ENCODE measurements at regions not wholly inside any gene's neighbourhood (a gene's known extent, or its start where the extent isn't known, plus 50 kb on each side); places are given as distances from the start of the nearest gene placed in this dataset.

DNA sequence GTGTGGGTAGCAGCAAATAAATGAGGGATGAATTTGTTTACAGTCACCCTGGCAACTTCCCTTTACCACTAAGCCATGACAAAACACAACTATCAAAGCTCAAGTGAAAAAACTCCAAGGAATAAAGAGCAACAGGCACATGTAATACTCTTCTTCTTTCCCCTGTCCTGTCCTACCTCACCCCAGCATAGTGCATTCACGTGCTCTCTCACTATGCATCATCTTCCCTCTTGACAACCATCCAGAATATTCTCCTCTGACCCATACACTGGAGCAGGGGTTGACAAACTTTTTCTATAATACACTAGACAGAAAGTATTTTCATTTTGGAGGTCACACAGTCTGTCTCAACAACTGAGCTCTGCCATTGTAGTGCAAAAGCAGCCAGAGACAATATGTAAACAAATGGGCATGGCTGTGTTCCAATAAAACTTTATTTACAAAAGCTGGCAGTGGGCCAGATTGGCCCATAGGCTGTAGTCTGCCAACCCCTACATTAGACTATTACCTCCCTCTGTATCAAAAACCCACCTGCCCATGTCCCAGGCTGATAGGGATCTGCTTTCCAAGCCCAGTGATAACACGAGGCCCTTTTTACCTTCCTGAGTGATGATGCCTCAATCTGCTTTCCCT is 354.5 kb downstream of the FGFR2 start:
- peaks cover 0 to 8% of the 10 kb centered on the region in 2 experiments; a peak in 1 of 4 replicates for H3K4me1 ChIP-seq (ENCODE audit: control insufficient read depth in 1 of 2, insufficient read depth in 2 of 2, low read length in 2 of 2)
- DNase-seq (ENCODE audit: low read depth, low spot score): no peak
- TF ChIP-seq, protein P1, sequence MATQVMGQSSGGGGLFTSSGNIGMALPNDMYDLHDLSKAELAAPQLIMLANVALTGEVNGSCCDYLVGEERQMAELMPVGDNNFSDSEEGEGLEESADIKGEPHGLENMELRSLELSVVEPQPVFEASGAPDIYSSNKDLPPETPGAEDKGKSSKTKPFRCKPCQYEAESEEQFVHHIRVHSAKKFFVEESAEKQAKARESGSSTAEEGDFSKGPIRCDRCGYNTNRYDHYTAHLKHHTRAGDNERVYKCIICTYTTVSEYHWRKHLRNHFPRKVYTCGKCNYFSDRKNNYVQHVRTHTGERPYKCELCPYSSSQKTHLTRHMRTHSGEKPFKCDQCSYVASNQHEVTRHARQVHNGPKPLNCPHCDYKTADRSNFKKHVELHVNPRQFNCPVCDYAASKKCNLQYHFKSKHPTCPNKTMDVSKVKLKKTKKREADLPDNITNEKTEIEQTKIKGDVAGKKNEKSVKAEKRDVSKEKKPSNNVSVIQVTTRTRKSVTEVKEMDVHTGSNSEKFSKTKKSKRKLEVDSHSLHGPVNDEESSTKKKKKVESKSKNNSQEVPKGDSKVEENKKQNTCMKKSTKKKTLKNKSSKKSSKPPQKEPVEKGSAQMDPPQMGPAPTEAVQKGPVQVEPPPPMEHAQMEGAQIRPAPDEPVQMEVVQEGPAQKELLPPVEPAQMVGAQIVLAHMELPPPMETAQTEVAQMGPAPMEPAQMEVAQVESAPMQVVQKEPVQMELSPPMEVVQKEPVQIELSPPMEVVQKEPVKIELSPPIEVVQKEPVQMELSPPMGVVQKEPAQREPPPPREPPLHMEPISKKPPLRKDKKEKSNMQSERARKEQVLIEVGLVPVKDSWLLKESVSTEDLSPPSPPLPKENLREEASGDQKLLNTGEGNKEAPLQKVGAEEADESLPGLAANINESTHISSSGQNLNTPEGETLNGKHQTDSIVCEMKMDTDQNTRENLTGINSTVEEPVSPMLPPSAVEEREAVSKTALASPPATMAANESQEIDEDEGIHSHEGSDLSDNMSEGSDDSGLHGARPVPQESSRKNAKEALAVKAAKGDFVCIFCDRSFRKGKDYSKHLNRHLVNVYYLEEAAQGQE (IDR thresholded peaks at IDR 0.05; ENCODE audit: low read depth): no peak
- TF ChIP-seq, protein P2, sequence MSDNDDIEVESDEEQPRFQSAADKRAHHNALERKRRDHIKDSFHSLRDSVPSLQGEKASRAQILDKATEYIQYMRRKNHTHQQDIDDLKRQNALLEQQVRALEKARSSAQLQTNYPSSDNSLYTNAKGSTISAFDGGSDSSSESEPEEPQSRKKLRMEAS (IDR thresholded peaks at IDR 0.05): no peak
- TF ChIP-seq POLR2A (IDR thresholded peaks at IDR 0.05; ENCODE audit: borderline replicate concordance, extremely low read depth, insufficient read depth, insufficient read length) (no peak), SIN3A (IDR thresholded peaks at IDR 0.05; ENCODE audit: low read depth) (no peak), POLR2AphosphoS5 (IDR thresholded peaks at IDR 0.05; ENCODE audit: low read depth, low read length) (no peak), TCF7L2 (IDR thresholded peaks at IDR 0.05; ENCODE audit: borderline replicate concordance, extremely low read depth, insufficient read depth, insufficient read length) (no peak), SP1 (IDR thresholded peaks at IDR 0.05; ENCODE audit: low read depth) (no peak), SRF (IDR thresholded peaks at IDR 0.05; ENCODE audit: low read depth) (no peak)
- H3K27ac ChIP-seq (ENCODE audit: low read depth, low read length): no peak overlapping the region
- no peaks in the 10 kb centered on the region for H3K9me3 ChIP-seq (ENCODE audit: control insufficient read depth in 1 of 2, insufficient read depth in 1 of 2, low read depth in 1 of 2, low read length in 2 of 2)
- H3K4me3 ChIP-seq (replicated peaks in 1 of 2; ENCODE audit: low read depth in 1 of 2, low read length in 2 of 2): no peak overlapping the region
- ChIA-PET POLR2A (no interaction called here), RAD21 (ENCODE audit: low non-redundant PET in 1 of 2, low total read pairs in 2 of 2, uncharacterized antibody in 2 of 2, unreplicated experiment in 2 of 2) (no interaction called here), CTCF (no interaction called here)
- no peak for ATAC-seq
- no peak overlapping the region for H3K9ac ChIP-seq (ENCODE audit: low read length)
- no peaks in the 10 kb centered on the region for H4K20me1 ChIP-seq (ENCODE audit: insufficient read depth)
- no peak overlapping the region for H2AFZ ChIP-seq (ENCODE audit: low read depth, low read length, poor library complexity, severe bottlenecking)
- H3K36me3 ChIP-seq (ENCODE audit: control insufficient read depth in 1 of 2, insufficient read depth in 2 of 2, low read length in 2 of 2): no peaks in the 10 kb centered on the region
- H3K79me2 ChIP-seq (ENCODE audit: insufficient read depth, low read length): no peaks in the 10 kb centered on the region
- intact Hi-C loops (cut with micrococcal nuclease): no loop called here
- H3K4me2 ChIP-seq (ENCODE audit: low read length): no peak overlapping the region
- H3K9me2 ChIP-seq (ENCODE audit: insufficient read depth): no peaks in the 10 kb centered on the region
- H3K27me3 ChIP-seq (ENCODE audit: insufficient read depth, low read length): no peaks in the 10 kb centered on the region; the same call in 1 of the 2 replicates
- no TSS peak for BruUV-seq (replicated peaks)
